HG03520 (cell line): ENCODE measurements at regions not wholly inside any gene's neighbourhood (a gene's known extent, or its start where the extent isn't known, plus 50 kb on each side); places are given as distances from the start of the nearest gene placed in this dataset.
"Not testable (repeated sequence)": the region's sequence is repeated elsewhere in the genome, so short reads cannot be mapped to it uniquely, and the experiment has no call there.

ENCODE experiments used
- ATAC-seq: cut with Tn5 transposase; IDR thresholded peaks from one replicate; pipeline ENCODE4 v1.9.1; 2021; ENCODE audit warnings: mild to moderate bottlenecking, moderate library complexity; ENCODE audit not compliant: unreplicated experiment

- ATAC-seq, result no peak
Observed at GRCh38 chr18:73045037-73045436, 177.2 kb upstream of the NETO1 start.

- ATAC-seq, result no peak
Observed at GRCh38 chr18:73043611-73044010, 175.8 kb upstream of the NETO1 start.

- ATAC-seq, result no peak
Observed at GRCh38 chr18:73043211-73043610, 175.4 kb upstream of the NETO1 start.

GRCh38 chr18:73040247-73040646 lies 172.5 kb upstream of the NETO1 start:
- no peak for ATAC-seq

- ATAC-seq, result no peak
Observed at GRCh38 chr18:73038336-73038735, 170.5 kb upstream of the NETO1 start.

- no peak for ATAC-seq
Observed at GRCh38 chr18:73023975-73024374, 156.2 kb upstream of the NETO1 start.

- ATAC-seq, result no peak
Observed at GRCh38 chr18:73009691-73010090, 141.9 kb upstream of the NETO1 start.

- ATAC-seq, result no peak
Observed at GRCh38 chr18:73007915-73008308, 140.1 kb upstream of the NETO1 start.

GRCh38 chr18:73007195-73007914 lies 139.6 kb upstream of the NETO1 start:
- no peak for ATAC-seq

GRCh38 chr18:73006331-73006730 lies 138.5 kb upstream of the NETO1 start:
- no peak for ATAC-seq

- ATAC-seq, result no peak
Observed at GRCh38 chr18:73004260-73004659, 136.5 kb upstream of the NETO1 start.

GRCh38 chr18:72999971-73000607 lies 132.3 kb upstream of the NETO1 start:
- no peak for ATAC-seq

- no peak for ATAC-seq
Observed at GRCh38 chr18:72995558-72995957, 127.8 kb upstream of the NETO1 start.

- ATAC-seq, result no peak
Observed at GRCh38 chr18:72993250-72993649, 125.5 kb upstream of the NETO1 start.

- ATAC-seq, result no peak
Observed at GRCh38 chr18:72991379-72991778, 123.6 kb upstream of the NETO1 start.

- ATAC-seq, result not testable (repeated sequence)
Observed at GRCh38 chr18:72987570-72987969, 119.8 kb upstream of the NETO1 start.

- no peak for ATAC-seq
Observed at GRCh38 chr18:72986103-72986502, 118.3 kb upstream of the NETO1 start.

GRCh38 chr18:72985686-72986085 lies 117.9 kb upstream of the NETO1 start:
- ATAC-seq, result no peak

- no peak for ATAC-seq
Observed at GRCh38 chr18:72984290-72984689, 116.5 kb upstream of the NETO1 start.

- no peak for ATAC-seq
Observed at GRCh38 chr18:72973841-72974240, 106.1 kb upstream of the NETO1 start.

- ATAC-seq, result no peak
Observed at GRCh38 chr18:72965616-72966015, 97.8 kb upstream of the NETO1 start.

- ATAC-seq, result not testable (repeated sequence)
Observed at GRCh38 chr18:72958195-72958594, 90.4 kb upstream of the NETO1 start.

GRCh38 chr18:72948439-72948838 lies 80.7 kb upstream of the NETO1 start:
- no peak for ATAC-seq
